Mesenchymal stem cell (in vitro differentiated cells and primary cell): ENCODE measurements at regions not wholly inside any gene's neighbourhood (a gene's known extent, or its start where the extent isn't known, plus 50 kb on each side); places are given as distances from the start of the nearest gene placed in this dataset.

Experiments
- DNase-seq: peaks from one replicate; pipeline ENCODE4 v3.0.0-alpha.2; 2013
- H2AFZ ChIP-seq: one replicate; pipeline ENCODE4 v1.6.1; 2013; ENCODE audit warnings: low read depth, mild to moderate bottlenecking, control low read depth, inconsistent platforms, low read length, moderate library complexity
- H2AK5ac ChIP-seq: 2 replicates; pipeline ENCODE4 v1.6.1; 2013; ENCODE audit warnings: low read length, moderate library complexity, mild to moderate bottlenecking, inconsistent platforms; ENCODE audit not compliant: severe bottlenecking
- H2BK120ac ChIP-seq: one replicate; pipeline ENCODE4 v1.6.1; 2013; ENCODE audit warnings: low read depth, mild to moderate bottlenecking, inconsistent platforms, low read length, moderate library complexity
- H2BK12ac ChIP-seq, 2 experiments: one replicate each; pipeline ENCODE4 v1.6.1; 2013; ENCODE audit warnings: inconsistent platforms in 2 of 2, low read length in 2 of 2, mild to moderate bottlenecking in 2 of 2, moderate library complexity in 2 of 2, control low read depth in 1 of 2
- H2BK15ac ChIP-seq: one replicate; pipeline ENCODE4 v1.6.1; 2013; ENCODE audit warnings: mild to moderate bottlenecking, low read depth, inconsistent platforms; ENCODE audit not compliant: poor library complexity, severe bottlenecking
- H2BK5ac ChIP-seq: 2 replicates; pipeline ENCODE4 v1.6.1; 2013; ENCODE audit warnings: low read depth, mild to moderate bottlenecking, low read length, control low read depth, inconsistent platforms; ENCODE audit not compliant: poor library complexity, severe bottlenecking
- H3K14ac ChIP-seq, 2 experiments: one replicate each; pipeline ENCODE4 v1.6.1; 2013; ENCODE audit warnings: inconsistent platforms in 2 of 2, low read length in 2 of 2, control low read depth in 1 of 2, mild to moderate bottlenecking in 1 of 2, moderate library complexity in 1 of 2
- H3K18ac ChIP-seq, 2 experiments: one replicate each; pipeline ENCODE4 v1.6.1; 2013; ENCODE audit warnings: inconsistent platforms in 2 of 2, low read length in 2 of 2, control low read depth in 1 of 2, low read depth in 1 of 2, mild to moderate bottlenecking in 1 of 2
- H3K23ac ChIP-seq, 2 experiments: one replicate each; pipeline ENCODE4 v1.6.1; 2013; ENCODE audit warnings: inconsistent platforms in 2 of 2, low read length in 2 of 2, mild to moderate bottlenecking in 2 of 2, moderate library complexity in 2 of 2, control low read depth in 1 of 2
- H3K27ac ChIP-seq: 2 replicates; pipeline ENCODE4 v1.5.1; 2013; ENCODE audit warnings: mild to moderate bottlenecking, moderate library complexity, low read length, control low read depth, inconsistent platforms; ENCODE audit not compliant: poor library complexity, severe bottlenecking
- H3K27me3 ChIP-seq, 2 experiments: 2 replicates each; pipeline versions ENCODE4 v1.6.1 to v1.7.0; 2013; ENCODE audit warnings: low read length in 2 of 2, mild to moderate bottlenecking in 2 of 2, moderate library complexity in 2 of 2, control low read depth in 1 of 2, inconsistent platforms in 1 of 2; ENCODE audit not compliant: control insufficient read depth in 1 of 2, insufficient read depth in 1 of 2
- H3K36me3 ChIP-seq, 2 experiments: 2 replicates each; pipeline versions ENCODE4 v1.6.1 to v1.7.0; 2013; ENCODE audit warnings: low read length in 2 of 2, control low read depth in 1 of 2, inconsistent platforms in 1 of 2, low read depth in 1 of 2, mild to moderate bottlenecking in 1 of 2; ENCODE audit not compliant: insufficient read depth in 2 of 2, control insufficient read depth in 1 of 2
- H3K4ac ChIP-seq, 2 experiments: one replicate each; pipeline ENCODE4 v1.6.1; 2013; ENCODE audit warnings: inconsistent platforms in 2 of 2, low read length in 2 of 2, mild to moderate bottlenecking in 2 of 2, moderate library complexity in 2 of 2, control low read depth in 1 of 2, low read depth in 1 of 2
- H3K4me1 ChIP-seq: 2 replicates; pipeline ENCODE4 v1.6.1; 2013; ENCODE audit warnings: low read depth, low read length, control low read depth; ENCODE audit not compliant: control insufficient read depth, insufficient read depth
- H3K4me2 ChIP-seq: 2 replicates; pipeline ENCODE4 v1.6.1; 2013; ENCODE audit warnings: low read length, mild to moderate bottlenecking, inconsistent platforms; ENCODE audit not compliant: poor library complexity, severe bottlenecking
- H3K4me3 ChIP-seq, 2 experiments: 2 replicates each; pipeline versions ENCODE4 v1.5.1 to v1.7.0; 2013; ENCODE audit warnings: low read length in 2 of 2, mild to moderate bottlenecking in 2 of 2, control low read depth in 1 of 2, low read depth in 1 of 2; ENCODE audit not compliant: insufficient read depth in 1 of 2
- H3K79me1 ChIP-seq: replicated peaks from 2 replicates; pipeline ENCODE4 v1.6.1; 2013; ENCODE audit warnings: mild to moderate bottlenecking, control low read depth, low read length, inconsistent platforms; ENCODE audit not compliant: poor library complexity, severe bottlenecking
- H3K9ac ChIP-seq: 2 replicates; pipeline ENCODE4 v1.7.0; 2013; ENCODE audit warnings: mild to moderate bottlenecking, low read length, moderate library complexity
- H3K9me3 ChIP-seq: 2 replicates; pipeline ENCODE4 v1.7.0; 2013; ENCODE audit warnings: mild to moderate bottlenecking, low read length; ENCODE audit not compliant: control insufficient read depth
- H4K8ac ChIP-seq: one replicate; pipeline ENCODE4 v1.6.1; 2013; ENCODE audit warnings: inconsistent platforms, mild to moderate bottlenecking, low read length, moderate library complexity
- H4K91ac ChIP-seq: one replicate; pipeline ENCODE4 v1.6.1; 2013; ENCODE audit warnings: mild to moderate bottlenecking, low read length, inconsistent platforms
- WGBS: methylation state at CpG from one replicate; pipeline ENCODE4 v1.1.7; 2013; ENCODE audit warnings: mixed read lengths; 5-methylcytosine and 5-hydroxymethylcytosine counted together

DNA sequence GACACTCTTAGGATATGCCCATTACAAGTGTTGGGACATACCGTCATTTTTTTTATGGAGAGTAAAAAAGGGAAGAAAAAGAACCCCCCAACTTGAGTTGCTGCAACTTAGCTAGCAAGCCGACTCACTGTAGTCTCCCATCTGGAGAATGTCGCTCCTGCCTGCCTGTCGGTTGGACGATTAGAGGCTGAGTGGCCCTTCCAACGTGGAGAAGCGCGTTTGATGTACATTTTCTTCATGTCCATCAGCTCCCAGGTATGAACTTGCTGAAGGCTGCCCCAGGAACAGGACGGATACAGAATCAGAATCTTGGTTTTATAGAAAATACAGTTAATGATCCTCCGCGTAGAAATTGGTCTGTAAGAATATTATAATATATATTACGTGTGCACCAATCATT, 189.0 kb upstream of the SOX1 start:
- Histone ChIP-seq H3K14ac (no peak overlapping the region), H3K79me1 (no peaks in the 10 kb centered on the region), H2BK5ac (no peak overlapping the region), H3K18ac (no peak overlapping the region), H3K27me3 (no peaks in the 10 kb centered on the region), H3K4ac (no peak overlapping the region), H3K9me3 (no peaks in the 10 kb centered on the region), H3K4me1 (no peaks in the 10 kb centered on the region), H3K4me2 (no peak overlapping the region), H3K36me3 (no peaks in the 10 kb centered on the region), H2BK15ac (no peak overlapping the region), H2BK120ac (no peak overlapping the region), H4K91ac (no peak overlapping the region), H2AK5ac (no peak overlapping the region), H2AFZ (no peak overlapping the region), H3K9ac (no peak overlapping the region), H4K8ac (no peak overlapping the region), H2BK12ac (no peak overlapping the region), H3K4me3 (no peak overlapping the region), H3K23ac (no peak overlapping the region), H3K27ac (no peak overlapping the region)
- WGBS, result 75% methylated on average over 9 of the region's 12 CpGs
- no peak for DNase-seq

- no peaks in the 10 kb centered on the region for H3K79me1 ChIP-seq
- H2BK12ac ChIP-seq, result no peak overlapping the region
- WGBS, result 84% methylated on average over 5 of the region's 5 CpGs
- no peak overlapping the region for H2AFZ ChIP-seq
- H3K9ac ChIP-seq, result no peak overlapping the region
- H3K9me3 ChIP-seq, result no peaks in the 10 kb centered on the region
- H3K23ac ChIP-seq, result no peak overlapping the region
- no peak overlapping the region for H3K14ac ChIP-seq
- no peak overlapping the region for H3K4me2 ChIP-seq
- no peak overlapping the region for H3K18ac ChIP-seq
- no peak overlapping the region for H2BK5ac ChIP-seq
- H2BK120ac ChIP-seq, result no peak overlapping the region
- H2BK15ac ChIP-seq, result no peak overlapping the region
- H3K4me1 ChIP-seq, result no peaks in the 10 kb centered on the region
- no peaks in the 10 kb centered on the region for H3K36me3 ChIP-seq
- H4K8ac ChIP-seq, result no peak overlapping the region
- H4K91ac ChIP-seq, result no peak overlapping the region
- no peak for DNase-seq
- H3K4ac ChIP-seq, result no peak overlapping the region
- no peaks in the 10 kb centered on the region for H3K27me3 ChIP-seq
- no peak overlapping the region for H2AK5ac ChIP-seq
- H3K4me3 ChIP-seq, result no peak overlapping the region
- H3K27ac ChIP-seq, result no peak overlapping the region
These were observed 187.2 kb upstream of the SOX1 start for GRCh38 chr13:111879719-111880118.

DNA sequence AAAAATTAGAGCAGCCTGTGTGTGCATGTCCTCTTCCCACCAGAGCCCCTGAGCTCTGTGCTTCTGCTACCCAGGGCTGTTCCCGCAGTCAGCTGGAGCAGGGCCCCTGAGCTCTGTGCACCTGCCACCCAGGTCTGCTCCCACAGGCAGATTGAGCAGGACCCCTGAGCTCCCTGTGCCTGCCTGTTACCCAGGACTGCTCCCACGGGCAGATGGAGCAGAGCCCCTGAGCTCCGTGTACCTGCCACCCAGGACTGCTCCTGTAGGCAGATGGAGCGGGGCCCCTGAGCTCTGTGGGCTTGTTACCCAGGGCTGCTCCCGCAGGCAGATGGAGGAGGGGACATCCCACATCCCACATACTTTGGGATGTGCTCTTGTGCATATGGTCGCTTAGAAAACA, 186.8 kb upstream of the SOX1 start:
- no peak overlapping the region for H3K9ac ChIP-seq
- no peak overlapping the region for H3K18ac ChIP-seq
- H2BK12ac ChIP-seq, result no peak overlapping the region
- 66% methylated on average over 6 of the region's 6 CpGs for WGBS
- no peaks in the 10 kb centered on the region for H3K36me3 ChIP-seq
- no peaks in the 10 kb centered on the region for H3K27me3 ChIP-seq
- H2BK15ac ChIP-seq, result no peak overlapping the region
- no peaks in the 10 kb centered on the region for H3K4me1 ChIP-seq
- H2AK5ac ChIP-seq, result no peak overlapping the region
- H3K27ac ChIP-seq, result no peak overlapping the region
- no peak overlapping the region for H3K4me3 ChIP-seq
- no peak overlapping the region for H2BK5ac ChIP-seq
- H3K23ac ChIP-seq, result no peak overlapping the region
- H4K8ac ChIP-seq, result no peak overlapping the region
- no peak overlapping the region for H2BK120ac ChIP-seq
- no peaks in the 10 kb centered on the region for H3K9me3 ChIP-seq
- no peak overlapping the region for H4K91ac ChIP-seq
- H2AFZ ChIP-seq, result no peak overlapping the region
- no peak overlapping the region for H3K14ac ChIP-seq
- H3K79me1 ChIP-seq, result no peaks in the 10 kb centered on the region
- H3K4ac ChIP-seq, result no peak overlapping the region
- H3K4me2 ChIP-seq, result no peak overlapping the region
- no peak for DNase-seq

GRCh38 chr13:111881700-111882099, 185.2 kb upstream of the SOX1 start:
- H3K9ac ChIP-seq, result no peak overlapping the region
- no peaks in the 10 kb centered on the region for H3K4me1 ChIP-seq
- no peak overlapping the region for H3K4me3 ChIP-seq
- H2BK5ac ChIP-seq, result no peak overlapping the region
- H3K4ac ChIP-seq, result no peak overlapping the region
- H3K14ac ChIP-seq, result no peak overlapping the region
- H3K4me2 ChIP-seq, result no peak overlapping the region
- H3K27ac ChIP-seq, result no peak overlapping the region
- H3K79me1 ChIP-seq, result no peaks in the 10 kb centered on the region
- no peak overlapping the region for H2AK5ac ChIP-seq
- no peak overlapping the region for H2BK12ac ChIP-seq
- H2BK120ac ChIP-seq, result no peak overlapping the region
- no peak overlapping the region for H4K91ac ChIP-seq
- H2AFZ ChIP-seq, result no peak overlapping the region
- H2BK15ac ChIP-seq, result no peak overlapping the region
- DNase-seq, result no peak
- no peaks in the 10 kb centered on the region for H3K9me3 ChIP-seq
- no peaks in the 10 kb centered on the region for H3K36me3 ChIP-seq
- H3K27me3 ChIP-seq, result no peaks in the 10 kb centered on the region
- no peak overlapping the region for H3K23ac ChIP-seq
- no peak overlapping the region for H3K18ac ChIP-seq
- 89% methylated on average over 8 of the region's 8 CpGs for WGBS
- no peak overlapping the region for H4K8ac ChIP-seq
